ENCODE measurements at regions not wholly inside any gene's neighbourhood (a gene's known extent, or its start where the extent isn't known, plus 50 kb on each side); places are given as distances from the start of the nearest gene placed in this dataset.

- no peak for TF ChIP-seq MYC (IDR thresholded peaks at IDR 0.05; ENCODE audit: low read depth, low read length)
- H3K27ac ChIP-seq (ENCODE audit: insufficient read depth, low read depth, low read length) = no peak overlapping the region
- H3K36me3 ChIP-seq (ENCODE audit: control insufficient read depth in 2 of 2, extremely low read depth in 1 of 2, insufficient read depth in 2 of 2, low read length in 2 of 2) = no peaks in the 10 kb centered on the region
- POLR2A ChIA-PET = no interaction called here
- BruUV-seq (replicated peaks) = no TSS peak
- no peak for FAIRE-seq
- H3K9ac ChIP-seq (replicated peaks; ENCODE audit: extremely low read depth, insufficient read depth, low read length) = no peak overlapping the region
- intact Hi-C loops (cut with micrococcal nuclease) (no loop called here), dilution Hi-C loops (cut with MboI; ENCODE audit: extremely low pct_ligation_motif_present, low sequenced_read_pairs) (no loop called here)
- CTCF ChIA-PET = no interaction called here
- DNase-seq (ENCODE audit: low read depth, low spot score) = no peak
- no peak overlapping the region for H3K4me3 ChIP-seq (replicated peaks in 1 of 3; ENCODE audit: insufficient read depth in 1 of 3, low read depth in 1 of 3, low read length in 3 of 3)
- no peak overlapping the region for H2AFZ ChIP-seq (ENCODE audit: low read depth, low read length)
- H3K9me3 ChIP-seq (replicated peaks; ENCODE audit: control insufficient read depth, insufficient read depth, low read length) = no peaks in the 10 kb centered on the region
- no peaks in the 10 kb centered on the region for H3K27me3 ChIP-seq (ENCODE audit: control insufficient read depth in 2 of 2, insufficient read depth in 2 of 2, low read length in 2 of 2)
- no peaks in the 10 kb centered on the region for H3K79me2 ChIP-seq (ENCODE audit: control insufficient read depth, insufficient read depth, low read length)
- no peaks in the 10 kb centered on the region for H4K20me1 ChIP-seq (replicated peaks; ENCODE audit: control insufficient read depth, extremely low read depth, insufficient read depth, low read length)
- H3K4me2 ChIP-seq (ENCODE audit: insufficient read depth, low read length) = no peak overlapping the region
- H3K9me1 ChIP-seq (replicated peaks; ENCODE audit: control insufficient read depth, extremely low read depth, insufficient read depth, low read length) = no peaks in the 10 kb centered on the region
- no peaks in the 10 kb centered on the region for H3K4me1 ChIP-seq (ENCODE audit: control insufficient read depth, extremely low read depth, insufficient read depth, low read length)
These were observed 59.4 kb upstream of the TMC3 start for GRCh38 chr15:81433462-81433861.

GRCh38 chr15:81432179-81432578 is 58.2 kb upstream of the TMC3 start:
- dilution Hi-C loops (cut with MboI; ENCODE audit: extremely low pct_ligation_motif_present, low sequenced_read_pairs) (no loop called here), intact Hi-C loops (cut with micrococcal nuclease) (no loop called here)
- Histone ChIP-seq H3K9me3 (replicated peaks; ENCODE audit: control insufficient read depth, insufficient read depth, low read length) (no peaks in the 10 kb centered on the region), H4K20me1 (replicated peaks; ENCODE audit: control insufficient read depth, extremely low read depth, insufficient read depth, low read length) (no peaks in the 10 kb centered on the region), H3K9ac (replicated peaks; ENCODE audit: extremely low read depth, insufficient read depth, low read length) (no peak overlapping the region), H3K27me3 (ENCODE audit: control insufficient read depth in 2 of 2, insufficient read depth in 2 of 2, low read length in 2 of 2) (no peaks in the 10 kb centered on the region), H3K36me3 (ENCODE audit: control insufficient read depth in 2 of 2, extremely low read depth in 1 of 2, insufficient read depth in 2 of 2, low read length in 2 of 2) (no peaks in the 10 kb centered on the region), H3K9me1 (replicated peaks; ENCODE audit: control insufficient read depth, extremely low read depth, insufficient read depth, low read length) (no peaks in the 10 kb centered on the region), H3K4me2 (ENCODE audit: insufficient read depth, low read length) (no peak overlapping the region), H3K27ac (ENCODE audit: insufficient read depth, low read depth, low read length) (no peak overlapping the region), H3K79me2 (ENCODE audit: control insufficient read depth, insufficient read depth, low read length) (no peaks in the 10 kb centered on the region), H3K4me3 (replicated peaks in 1 of 3; ENCODE audit: insufficient read depth in 1 of 3, low read depth in 1 of 3, low read length in 3 of 3) (no peak overlapping the region), H2AFZ (ENCODE audit: low read depth, low read length) (no peak overlapping the region), H3K4me1 (ENCODE audit: control insufficient read depth, extremely low read depth, insufficient read depth, low read length) (no peaks in the 10 kb centered on the region)
- BruUV-seq (replicated peaks) = no TSS peak
- FAIRE-seq (no peak), DNase-seq (ENCODE audit: low read depth, low spot score) (no peak)
- CTCF ChIA-PET = no interaction called here
- POLR2A ChIA-PET = no interaction called here
- no peak for TF ChIP-seq MYC (IDR thresholded peaks at IDR 0.05; ENCODE audit: low read depth, low read length)
- no peak for TF ChIP-seq CTCF (IDR thresholded peaks at IDR 0.05; ENCODE audit: extremely low read depth in 1 of 2, insufficient read depth in 1 of 2, low read depth in 1 of 2, low read length in 2 of 2)
- no peak for TF ChIP-seq JUN (IDR thresholded peaks at IDR 0.05; ENCODE audit: borderline replicate concordance, insufficient read depth, insufficient read length, low read depth)
